ENCODE measurements at regions not wholly inside any gene's neighbourhood (a gene's known extent, or its start where the extent isn't known, plus 50 kb on each side); places are given as distances from the start of the nearest gene placed in this dataset.

DNA sequence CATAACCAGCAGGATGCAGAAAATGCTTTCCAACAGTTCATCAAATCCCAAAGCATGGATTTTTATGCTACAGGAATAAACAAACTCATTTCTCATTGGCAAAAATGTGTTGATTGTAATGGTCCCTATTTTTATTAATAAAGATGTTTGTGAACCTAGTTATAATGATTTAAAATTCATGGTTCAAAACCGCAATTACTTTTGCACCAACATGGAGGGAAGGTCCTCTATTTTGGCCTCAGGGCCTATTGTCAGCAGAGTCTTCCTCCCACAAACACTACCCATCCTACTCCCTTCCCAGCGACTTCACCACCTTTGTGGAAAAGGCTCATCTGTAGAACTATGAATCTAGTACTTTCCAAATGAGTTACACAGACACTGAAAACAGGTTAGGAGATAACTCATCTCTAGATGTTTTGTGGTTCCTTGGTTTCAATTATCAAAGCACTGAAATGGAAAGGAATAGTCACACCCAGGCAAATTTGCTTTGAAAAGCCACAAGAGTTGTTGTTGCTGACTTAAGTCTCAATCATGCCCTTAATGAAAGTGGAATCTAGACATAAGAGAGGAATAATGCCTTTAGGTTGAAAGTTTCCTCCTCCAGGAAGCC is 59.4 kb upstream of the FRMD4A start:
- Histone ChIP-seq H3K27ac (ENCODE audit: low read length) (no peak overlapping the region), H3K9me3 (ENCODE audit: control insufficient read depth, low read length) (no peaks in the 10 kb centered on the region), H3K4me1 (ENCODE audit: control insufficient read depth, insufficient read depth, low read length) (no peaks in the 10 kb centered on the region), H3K4me3 (ENCODE audit: low read length) (no peak overlapping the region), H3K27me3 (ENCODE audit: control insufficient read depth, insufficient read depth) (no peaks in the 10 kb centered on the region)
- ATAC-seq (no peak), DNase-seq (no peak)
- intact Hi-C loops (cut with DNase I): no loop called here
- WGBS: 84% methylated on average over 2 of the region's 2 CpGs

DNA sequence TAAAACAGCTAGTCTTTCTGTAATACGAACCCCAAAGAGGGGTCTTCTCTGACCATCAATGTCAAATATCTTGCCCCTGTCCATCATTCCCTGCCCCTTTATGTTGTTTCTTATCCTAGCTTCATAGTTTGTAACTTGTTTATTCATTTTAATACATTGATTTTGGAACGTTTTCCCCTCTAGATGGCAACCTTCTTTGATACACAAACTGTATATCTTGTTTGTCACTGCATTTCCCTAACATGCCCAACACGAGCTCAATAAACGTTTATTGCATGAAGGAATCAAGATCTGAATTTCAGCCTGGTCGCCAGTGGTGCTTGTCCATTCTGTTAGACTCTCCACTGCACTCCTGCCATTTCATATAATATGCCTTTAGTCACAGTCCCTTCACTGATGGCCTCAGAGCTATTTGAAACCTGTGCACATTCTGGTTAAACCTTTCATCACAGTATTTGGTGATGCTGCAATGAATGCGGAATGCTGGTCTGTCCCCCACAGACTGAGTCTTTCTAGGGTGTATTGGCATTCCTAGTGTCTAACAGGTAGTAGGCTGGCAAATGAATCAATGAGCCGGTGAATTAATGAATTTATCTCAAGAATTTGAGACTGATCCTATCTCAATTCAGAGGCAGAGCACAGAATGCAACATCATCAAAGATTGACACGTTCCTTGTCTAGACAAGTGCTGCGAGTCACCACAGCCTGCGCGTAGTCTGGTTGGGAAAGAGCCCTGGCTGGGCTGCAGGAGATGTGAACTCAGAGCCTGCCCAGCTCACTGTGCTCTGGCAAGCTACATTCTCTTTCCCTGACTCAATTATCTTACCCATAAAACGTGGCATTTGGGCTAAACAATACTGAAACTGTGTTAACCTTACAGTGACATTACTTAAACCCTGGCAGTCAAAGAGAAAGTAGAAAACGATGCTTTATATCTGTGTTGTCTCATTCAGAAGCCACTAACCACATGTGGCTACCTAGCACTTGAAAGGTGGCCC is 55.2 kb upstream of the FRMD4A start:
- 67% methylated on average over 13 of the region's 13 CpGs for WGBS
- Histone ChIP-seq H3K27ac (ENCODE audit: low read length) (no peak overlapping the region), H3K9me3 (ENCODE audit: control insufficient read depth, low read length) (no peaks in the 10 kb centered on the region), H3K4me1 (ENCODE audit: control insufficient read depth, insufficient read depth, low read length) (no peaks in the 10 kb centered on the region), H3K27me3 (ENCODE audit: control insufficient read depth, insufficient read depth) (no peaks in the 10 kb centered on the region), H3K4me3 (ENCODE audit: low read length) (no peak overlapping the region)
- intact Hi-C loops (cut with DNase I): no loop called here
- DNase-seq: no peak
- no peak for ATAC-seq

DNA sequence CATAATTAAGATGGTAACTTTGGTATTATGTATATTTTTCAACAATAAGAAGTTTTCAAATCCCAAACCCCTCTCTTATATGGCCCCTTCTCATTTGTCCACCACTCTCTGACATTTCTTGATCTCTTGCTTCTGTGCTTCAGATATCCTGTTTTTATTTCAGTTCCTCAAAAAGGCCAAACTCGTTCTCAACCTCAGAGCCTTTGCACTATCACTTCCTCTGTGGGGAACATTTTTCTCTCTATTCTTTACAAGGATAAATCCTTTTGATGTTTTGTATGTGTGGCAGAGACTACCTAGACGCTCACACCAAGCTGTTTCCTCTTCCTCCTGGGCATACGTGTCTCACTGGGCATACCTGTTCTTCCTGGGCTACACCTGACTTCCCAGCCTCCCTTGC is 54.2 kb upstream of the FRMD4A start:
- no peaks in the 10 kb centered on the region for H3K27me3 ChIP-seq (ENCODE audit: control insufficient read depth, insufficient read depth)
- no peaks in the 10 kb centered on the region for H3K4me1 ChIP-seq (ENCODE audit: control insufficient read depth, insufficient read depth, low read length)
- DNase-seq (no peak), ATAC-seq (no peak)
- H3K4me3 ChIP-seq (ENCODE audit: low read length): no peak overlapping the region
- intact Hi-C loops (cut with DNase I): no loop called here
- WGBS: 55% methylated on average over 3 of the region's 3 CpGs
- no peak overlapping the region for H3K27ac ChIP-seq (ENCODE audit: low read length)
- H3K9me3 ChIP-seq (ENCODE audit: control insufficient read depth, low read length): no peaks in the 10 kb centered on the region

DNA sequence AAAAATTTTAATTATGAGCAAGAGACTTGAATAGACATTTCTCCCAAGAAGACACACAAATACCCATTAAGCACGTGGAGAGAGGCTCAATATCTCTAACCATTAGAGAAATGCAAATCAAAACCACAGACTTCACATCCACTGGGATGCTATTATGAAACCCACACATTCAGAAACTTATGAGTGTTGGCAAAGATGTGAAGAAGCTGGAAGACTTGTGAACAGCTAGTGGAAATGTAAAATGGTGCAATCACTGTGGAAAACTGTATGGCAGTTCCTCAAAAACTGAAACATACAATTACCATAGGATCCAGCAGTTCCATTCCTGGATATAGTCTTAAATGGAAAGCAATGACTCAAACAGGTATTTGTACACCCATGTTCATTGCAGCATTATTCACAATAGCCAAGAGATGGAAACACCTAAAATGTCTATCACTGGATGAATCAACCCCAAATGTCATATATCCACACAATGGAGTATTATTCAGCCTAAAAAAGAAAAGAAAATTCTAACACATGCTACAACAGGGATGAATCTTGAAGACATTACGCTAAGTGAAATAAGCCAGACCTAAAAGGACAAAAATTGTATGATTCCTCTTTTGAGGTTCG is 53.5 kb upstream of the FRMD4A start:
- no peak for ATAC-seq
- Histone ChIP-seq H3K27ac (ENCODE audit: low read length) (no peak overlapping the region), H3K27me3 (ENCODE audit: control insufficient read depth, insufficient read depth) (no peaks in the 10 kb centered on the region), H3K9me3 (ENCODE audit: control insufficient read depth, low read length) (no peaks in the 10 kb centered on the region), H3K4me1 (ENCODE audit: control insufficient read depth, insufficient read depth, low read length) (no peaks in the 10 kb centered on the region), H3K4me3 (ENCODE audit: low read length) (no peak overlapping the region)
- WGBS: 86% methylated on average over 3 of the region's 3 CpGs
- no peak for DNase-seq
- intact Hi-C loops (cut with DNase I): no loop called here

DNA sequence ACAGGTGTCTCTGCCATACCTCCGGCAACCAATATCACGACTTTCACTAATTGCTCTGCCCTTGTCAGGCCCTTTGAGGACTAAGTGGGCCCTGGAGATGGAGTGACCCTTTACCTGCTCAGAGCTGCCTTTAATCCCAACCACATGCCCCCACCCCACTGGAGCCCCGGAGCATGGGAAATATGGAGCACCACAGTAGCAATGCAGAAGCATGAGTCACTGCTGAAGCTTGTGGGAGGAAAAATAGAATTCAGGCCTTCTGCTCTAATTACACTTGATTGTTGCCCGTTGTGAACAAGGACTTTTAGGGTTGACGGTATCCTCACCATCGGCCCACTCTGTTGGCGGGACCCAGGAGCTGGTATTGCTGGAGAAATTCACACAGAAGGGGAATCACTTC is 52.5 kb upstream of the FRMD4A start:
- ATAC-seq (no peak), DNase-seq (no peak)
- Histone ChIP-seq H3K27ac (ENCODE audit: low read length) (no peak overlapping the region), H3K4me1 (ENCODE audit: control insufficient read depth, insufficient read depth, low read length) (no peaks in the 10 kb centered on the region), H3K27me3 (ENCODE audit: control insufficient read depth, insufficient read depth) (no peaks in the 10 kb centered on the region), H3K4me3 (ENCODE audit: low read length) (no peak overlapping the region), H3K9me3 (ENCODE audit: control insufficient read depth, low read length) (no peaks in the 10 kb centered on the region)
- intact Hi-C loops (cut with DNase I): no loop called here
- WGBS: 89% methylated on average over 7 of the region's 7 CpGs

DNA sequence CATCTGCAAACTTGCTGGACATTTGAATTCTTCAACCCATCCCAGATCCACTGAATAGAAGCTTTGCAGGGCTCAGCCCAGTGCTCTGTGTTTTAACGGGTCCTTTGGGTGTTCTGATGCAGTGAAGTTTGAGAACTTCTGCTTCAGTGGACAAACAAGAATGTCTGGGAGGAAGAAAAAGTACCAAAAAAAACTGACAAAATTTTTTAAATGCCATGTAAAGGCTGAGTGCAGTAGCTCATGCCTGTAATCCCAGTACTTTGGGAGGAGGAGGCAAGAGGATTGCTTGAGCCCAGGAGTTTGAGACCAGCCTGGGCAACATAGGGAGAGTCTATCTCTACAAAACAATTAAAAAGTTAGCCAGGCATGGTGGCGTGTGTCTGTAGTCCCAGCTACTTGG is 51.8 kb upstream of the FRMD4A start:
- H3K27ac ChIP-seq (ENCODE audit: low read length): no peak overlapping the region
- DNase-seq: no peak
- no peak for ATAC-seq
- no peak overlapping the region for H3K4me3 ChIP-seq (ENCODE audit: low read length)
- H3K9me3 ChIP-seq (ENCODE audit: control insufficient read depth, low read length): no peaks in the 10 kb centered on the region
- H3K27me3 ChIP-seq (ENCODE audit: control insufficient read depth, insufficient read depth): no peaks in the 10 kb centered on the region
- H3K4me1 ChIP-seq (ENCODE audit: control insufficient read depth, insufficient read depth, low read length): no peaks in the 10 kb centered on the region
- WGBS: 80% methylated on average over 2 of the region's 2 CpGs
- intact Hi-C loops (cut with DNase I): no loop called here

DNA sequence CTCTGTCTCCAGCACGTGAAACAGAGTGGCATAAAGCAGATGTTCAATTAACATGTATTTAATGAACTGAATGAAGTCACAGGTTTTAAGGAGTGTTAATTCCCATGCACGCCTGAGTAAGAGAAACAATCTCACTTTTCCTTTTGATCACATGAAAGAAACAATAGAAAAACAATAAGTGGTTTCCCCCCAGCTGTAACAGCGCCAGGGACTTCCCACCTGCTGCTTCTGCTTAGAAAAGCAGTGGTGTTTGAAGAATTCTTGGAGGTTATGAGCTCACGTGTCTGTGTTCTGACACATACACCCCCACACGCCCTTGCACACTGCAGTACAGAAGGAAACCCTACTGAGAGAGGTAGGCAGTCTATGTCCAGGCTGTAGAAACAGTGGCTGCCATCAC is 51.3 kb upstream of the FRMD4A start:
- H3K27me3 ChIP-seq (ENCODE audit: control insufficient read depth, insufficient read depth): no peaks in the 10 kb centered on the region
- no peak overlapping the region for H3K4me3 ChIP-seq (ENCODE audit: low read length)
- no peaks in the 10 kb centered on the region for H3K4me1 ChIP-seq (ENCODE audit: control insufficient read depth, insufficient read depth, low read length)
- DNase-seq (no peak), ATAC-seq (no peak)
- no peak overlapping the region for H3K27ac ChIP-seq (ENCODE audit: low read length)
- no peaks in the 10 kb centered on the region for H3K9me3 ChIP-seq (ENCODE audit: control insufficient read depth, low read length)
- intact Hi-C loops (cut with DNase I): no loop called here
- 59% methylated on average over 5 of the region's 5 CpGs for WGBS

DNA sequence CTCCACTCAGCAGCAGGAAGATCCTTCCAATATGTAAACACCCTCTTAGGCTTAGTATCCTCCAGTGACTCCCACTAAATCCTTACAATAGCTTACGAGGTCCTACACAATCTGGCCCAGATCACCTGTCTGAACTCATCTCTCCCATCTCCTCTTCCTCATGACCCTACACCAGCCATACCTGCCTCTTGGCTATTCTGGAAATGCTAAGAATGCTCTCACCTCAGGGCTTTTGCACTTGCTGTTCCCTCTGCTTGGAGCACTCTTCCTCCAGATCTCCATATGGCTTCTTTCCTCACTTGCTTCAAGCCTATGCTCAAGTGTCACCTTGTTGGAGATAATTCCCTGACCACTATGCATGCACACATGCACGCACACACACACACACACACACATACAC is 50.8 kb upstream of the FRMD4A start:
- no peak overlapping the region for H3K27ac ChIP-seq (ENCODE audit: low read length)
- DNase-seq (no peak), ATAC-seq (no peak)
- H3K4me1 ChIP-seq (ENCODE audit: control insufficient read depth, insufficient read depth, low read length): no peaks in the 10 kb centered on the region
- no peak overlapping the region for H3K4me3 ChIP-seq (ENCODE audit: low read length)
- intact Hi-C loops (cut with DNase I): no loop called here
- WGBS: 89% methylated on average over 2 of the region's 2 CpGs
- H3K27me3 ChIP-seq (ENCODE audit: control insufficient read depth, insufficient read depth): no peaks in the 10 kb centered on the region
- no peaks in the 10 kb centered on the region for H3K9me3 ChIP-seq (ENCODE audit: control insufficient read depth, low read length)

DNA sequence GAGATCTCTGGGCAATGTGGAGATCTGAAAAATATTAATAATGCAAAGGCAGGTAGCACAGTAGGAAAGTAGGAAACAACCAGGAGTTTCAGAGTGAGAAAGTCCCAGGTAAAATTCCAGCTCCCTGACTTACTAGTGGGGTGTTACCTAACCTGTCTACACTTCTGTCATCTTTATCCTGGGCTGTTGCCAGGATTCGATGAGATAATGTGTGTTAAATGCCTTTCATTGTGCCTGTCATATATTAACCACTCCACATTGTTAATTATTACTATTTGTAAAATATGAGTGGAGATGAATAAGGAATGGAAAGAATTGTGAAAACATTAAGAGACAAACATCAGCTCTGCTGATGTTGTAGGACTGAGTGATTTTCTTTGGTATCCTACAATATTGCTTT is 50.0 kb upstream of the FRMD4A start:
- intact Hi-C loops (cut with DNase I): no loop called here
- DNase-seq: no peak
- no peak for ATAC-seq
- no peaks in the 10 kb centered on the region for H3K4me1 ChIP-seq (ENCODE audit: control insufficient read depth, insufficient read depth, low read length)
- no peak overlapping the region for H3K27ac ChIP-seq (ENCODE audit: low read length)
- no peaks in the 10 kb centered on the region for H3K27me3 ChIP-seq (ENCODE audit: control insufficient read depth, insufficient read depth)
- H3K9me3 ChIP-seq (ENCODE audit: control insufficient read depth, low read length): no peaks in the 10 kb centered on the region
- WGBS: 30% methylated on average over 1 of the region's 1 CpG
- H3K4me3 ChIP-seq (ENCODE audit: low read length): no peak overlapping the region
